SH-SY5Y (cell line): ENCODE measurements at regions not wholly inside any gene's neighbourhood (a gene's known extent, or its start where the extent isn't known, plus 50 kb on each side); places are given as distances from the start of the nearest gene placed in this dataset.

ENCODE experiments used
- GATA2 ChIP-seq: IDR thresholded peaks from 2 replicates; pipeline ENCODE4 v1.6.1; 2011; ENCODE audit warnings: mild to moderate bottlenecking, low read depth, low read length
- GATA3 ChIP-seq: IDR thresholded peaks from 2 replicates; pipeline ENCODE4 v1.6.1; 2011; ENCODE audit warnings: low read depth, mild to moderate bottlenecking, low read length, moderate library complexity

DNA sequence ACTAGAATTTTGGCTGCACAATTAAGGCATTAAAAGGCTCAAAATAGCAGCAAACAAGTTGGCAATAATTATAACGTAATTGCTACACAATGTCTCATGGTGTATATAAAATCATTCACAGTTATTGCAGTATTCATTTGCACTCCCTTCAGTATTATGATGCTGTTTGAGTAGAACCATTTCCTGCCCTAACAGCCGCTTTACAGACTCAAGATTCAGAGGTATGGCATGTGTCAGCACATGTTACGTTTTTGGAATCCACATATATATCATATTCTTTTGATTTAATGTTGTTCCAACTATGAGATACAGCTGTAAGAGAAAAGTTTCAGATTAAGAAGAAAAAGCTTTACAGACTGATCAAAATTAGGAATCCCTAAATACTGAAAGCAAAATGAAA lies 56.3 kb upstream of the NCKAP5 start:
- TF ChIP-seq GATA2 (no peak), GATA3 (no peak)

- TF ChIP-seq GATA3 (no peak), GATA2 (no peak)
Observed at GRCh38 chr2:133627741-133628140, 59.5 kb upstream of the NCKAP5 start.

- TF ChIP-seq GATA2 (no peak), GATA3 (no peak)
Observed at GRCh38 chr2:133633309-133633708, 65.0 kb upstream of the NCKAP5 start.

- TF ChIP-seq GATA2 (no peak), GATA3 (no peak)
Observed at GRCh38 chr2:133633881-133634409, 65.7 kb upstream of the NCKAP5 start.

- TF ChIP-seq GATA2 (no peak), GATA3 (no peak)
Observed at GRCh38 chr2:133635131-133635530, 66.9 kb upstream of the NCKAP5 start.

DNA sequence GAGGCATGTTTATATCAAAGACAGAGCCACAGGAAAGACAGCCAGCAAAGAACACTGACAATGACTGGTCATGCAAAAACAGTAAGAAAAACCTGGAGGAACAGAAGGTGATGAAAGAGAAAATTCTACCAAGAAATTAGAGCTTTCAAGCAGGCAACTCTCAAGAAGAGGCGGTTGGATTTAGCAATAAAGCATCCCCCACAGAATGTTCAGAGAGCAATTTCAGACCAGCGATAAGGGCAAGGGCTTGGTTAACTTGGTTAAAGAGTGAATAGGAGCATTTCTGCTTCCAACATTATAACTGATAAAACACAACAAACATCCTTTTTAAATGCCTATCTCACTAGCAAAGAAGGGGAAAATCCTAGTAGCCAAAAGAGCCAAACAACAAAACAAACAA lies 68.0 kb upstream of the NCKAP5 start:
- TF ChIP-seq GATA2 (no peak), GATA3 (no peak)

DNA sequence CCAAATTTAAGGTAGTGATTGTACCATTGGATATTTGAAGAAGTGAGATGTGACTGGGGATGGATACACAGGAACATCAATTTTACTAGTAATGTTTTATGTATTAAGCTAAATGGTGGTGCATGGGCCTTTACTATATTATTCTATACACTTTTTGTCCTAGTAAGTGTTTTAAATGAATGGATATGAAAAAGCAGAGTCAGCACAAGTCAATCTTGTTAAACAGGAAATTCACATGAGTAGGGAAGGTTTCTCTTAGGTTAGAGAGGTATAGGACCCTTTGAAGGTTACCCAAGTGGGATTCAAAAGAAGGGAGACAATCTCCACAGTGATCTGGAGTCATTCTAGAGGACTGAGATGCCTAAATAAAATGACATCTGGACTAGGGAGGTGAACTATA lies 71.8 kb upstream of the NCKAP5 start:
- no peak for TF ChIP-seq GATA2
- no peak for TF ChIP-seq GATA3

DNA sequence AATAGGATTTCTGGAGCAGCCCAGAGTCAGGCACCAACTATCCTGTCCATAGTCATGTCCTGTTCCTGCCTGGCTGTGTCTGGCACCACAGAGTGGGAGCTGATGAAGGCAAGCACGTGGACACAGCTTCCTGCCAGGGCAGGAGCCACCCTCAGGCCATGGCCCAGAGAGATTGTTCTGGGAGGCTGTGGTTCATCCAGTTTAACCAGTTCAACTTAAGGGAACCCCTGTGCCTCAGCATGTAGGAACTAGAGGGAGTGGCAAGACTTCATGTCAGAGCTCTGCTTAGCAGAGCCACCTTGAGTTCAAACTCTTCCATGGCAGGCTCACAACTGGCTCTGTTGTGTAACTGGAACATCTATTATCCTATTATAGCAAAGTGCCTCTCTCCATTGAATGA lies 73.2 kb upstream of the NCKAP5 start:
- no peak for TF ChIP-seq GATA3
- TF ChIP-seq GATA2: no peak

GRCh38 chr2:133641942-133642725 lies 73.9 kb upstream of the NCKAP5 start:
- no peak for TF ChIP-seq GATA3

DNA sequence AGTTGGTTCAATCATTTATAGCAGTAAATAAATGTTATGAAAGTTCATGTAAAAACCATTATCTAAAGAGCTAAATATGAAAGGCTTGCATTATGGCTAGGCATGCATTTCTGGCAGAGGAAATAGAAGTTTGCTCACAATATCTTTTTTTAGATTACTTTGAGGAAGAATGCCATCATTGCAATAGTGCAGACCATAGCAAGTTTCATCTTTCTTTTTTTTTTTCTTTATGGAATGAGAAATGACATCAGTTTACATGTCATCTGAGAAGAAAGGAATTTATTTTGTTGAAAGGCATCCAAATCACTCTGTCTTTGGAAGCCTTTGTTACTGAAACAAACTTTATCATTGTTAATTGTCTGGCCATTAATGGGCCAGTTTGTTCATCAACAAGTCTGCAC lies 74.5 kb upstream of the NCKAP5 start:
- TF ChIP-seq GATA2: no peak
- no peak for TF ChIP-seq GATA3

- TF ChIP-seq GATA2 (no peak), GATA3 (no peak)
Observed at GRCh38 chr2:133643863-133644262, 75.6 kb upstream of the NCKAP5 start.

DNA sequence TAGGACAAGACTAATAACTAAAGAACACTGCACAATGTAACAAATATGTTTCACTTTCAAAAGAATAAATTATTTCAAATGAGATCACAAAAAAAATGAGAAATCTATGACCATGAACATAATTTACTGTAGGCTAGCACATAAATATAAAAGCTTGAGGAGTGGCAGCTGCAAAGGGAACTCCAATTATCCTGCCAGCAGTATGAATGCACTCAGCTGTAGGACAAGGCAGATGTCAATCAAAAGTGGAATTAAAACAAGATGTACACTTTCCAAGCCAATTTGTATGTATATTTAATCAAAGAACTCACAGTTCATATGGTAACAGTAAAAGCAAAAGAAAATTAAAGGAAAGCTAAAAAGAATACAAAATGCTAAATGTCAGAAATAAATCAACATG lies 76.6 kb upstream of the NCKAP5 start:
- TF ChIP-seq GATA2: no peak
- no peak for TF ChIP-seq GATA3

DNA sequence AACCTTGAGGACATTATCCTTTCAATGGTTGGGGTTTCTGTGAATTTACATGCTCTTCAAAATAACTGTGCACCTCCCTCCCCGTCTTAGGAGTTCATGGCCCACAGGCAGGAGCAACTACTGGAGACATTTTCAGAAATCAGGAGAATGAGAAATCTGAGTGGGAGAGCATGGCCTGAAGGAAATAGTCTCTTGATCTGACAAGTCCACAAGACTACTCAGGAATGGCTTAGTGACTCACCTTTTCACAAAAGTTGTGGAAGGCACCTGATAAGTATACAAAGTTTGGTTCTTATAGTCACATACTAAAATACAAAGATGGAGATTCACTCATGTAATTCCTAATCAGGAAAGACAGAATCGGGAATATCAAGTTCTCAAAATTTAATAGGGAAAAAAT lies 83.6 kb upstream of the NCKAP5 start:
- TF ChIP-seq GATA3: no peak
- TF ChIP-seq GATA2: no peak

GRCh38 chr2:133652398-133652797 lies 84.1 kb upstream of the NCKAP5 start:
- no peak for TF ChIP-seq GATA3

- TF ChIP-seq GATA2 (no peak), GATA3 (no peak)
Observed at GRCh38 chr2:133653056-133653455, 84.8 kb upstream of the NCKAP5 start.

DNA sequence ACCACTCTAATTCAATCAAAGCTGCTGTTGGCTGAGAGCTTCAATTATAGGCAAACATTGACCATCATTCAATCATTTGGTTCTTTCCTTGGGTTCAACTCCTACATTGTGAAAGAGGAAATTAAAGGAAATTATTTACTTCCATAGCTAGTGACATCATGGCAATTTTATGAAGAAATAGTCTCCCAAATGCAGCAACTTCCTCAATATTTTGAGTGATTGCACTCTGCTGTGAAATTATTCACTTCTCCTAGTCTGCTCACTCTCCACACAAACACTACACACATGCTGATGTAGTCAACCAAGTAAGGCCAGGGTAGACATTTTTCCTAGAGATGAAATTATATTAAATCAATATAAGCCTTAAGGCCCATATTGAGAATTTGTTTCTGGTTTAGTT lies 86.7 kb upstream of the NCKAP5 start:
- TF ChIP-seq GATA2 (no peak), GATA3 (no peak)
